ENCODE measurements at regions not wholly inside any gene's neighbourhood (a gene's known extent, or its start where the extent isn't known, plus 50 kb on each side); places are given as distances from the start of the nearest gene placed in this dataset.

DNA sequence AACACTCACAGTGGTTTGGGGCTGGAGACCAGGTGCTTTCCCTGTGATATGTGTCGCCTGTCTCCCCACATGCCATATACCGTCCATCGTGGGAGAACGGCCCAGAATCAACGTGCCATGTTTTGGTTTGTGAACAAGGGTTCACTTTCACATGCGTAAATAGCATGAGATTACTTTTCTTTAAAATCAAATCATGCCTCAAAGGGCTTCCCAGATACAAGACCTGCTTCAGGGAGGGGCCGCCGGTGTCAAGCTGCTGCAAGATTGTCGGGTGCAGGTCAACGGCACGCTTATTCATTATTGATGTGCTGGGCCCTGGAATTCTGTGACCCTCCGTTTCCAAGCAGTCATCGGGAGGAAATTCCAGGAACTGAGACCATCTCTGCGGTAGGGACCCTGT is 145.2 kb upstream of the RTL1 start:
- DNase-seq, result no peak

DNA sequence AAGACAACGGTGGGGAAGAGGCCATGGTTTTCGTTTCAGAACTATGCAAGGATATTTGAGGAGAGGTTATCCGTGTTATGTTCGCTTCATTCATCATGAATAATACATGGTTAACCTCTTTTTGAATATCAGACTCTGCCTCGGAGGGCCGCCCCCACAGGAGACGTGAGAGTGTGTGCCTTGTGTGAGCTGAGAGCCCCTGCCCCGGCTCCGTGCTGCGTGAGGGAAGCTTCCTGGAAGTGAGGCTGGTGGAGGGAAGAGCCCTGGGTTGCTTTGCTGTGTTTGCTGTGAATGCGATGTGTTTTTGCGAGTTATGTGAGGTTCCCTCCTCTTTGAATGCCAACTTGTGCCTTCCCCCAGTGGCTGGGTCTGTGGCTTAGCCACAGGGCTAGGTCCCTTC is 146.0 kb upstream of the RTL1 start:
- no peak for DNase-seq

DNA sequence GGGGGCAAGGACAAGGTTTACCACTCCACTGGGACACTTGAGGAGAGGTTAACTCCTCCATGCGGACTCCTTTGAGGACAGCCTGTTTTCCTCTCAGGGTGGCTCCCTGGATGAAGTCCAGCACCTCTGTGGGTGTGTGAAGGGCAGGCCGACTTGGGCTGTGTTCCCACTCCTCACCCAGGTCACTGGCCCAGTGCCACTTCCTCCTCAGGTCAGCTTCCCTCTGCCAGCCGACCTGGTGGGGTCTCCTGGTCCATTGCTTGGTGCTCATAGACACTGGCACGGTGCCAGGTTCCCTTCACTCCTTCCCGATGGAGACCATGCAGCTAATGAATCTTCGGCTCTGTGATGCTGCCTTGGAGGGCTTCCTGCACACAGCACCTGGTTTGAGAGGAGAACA is 146.4 kb upstream of the RTL1 start:
- no peak for DNase-seq

DNA sequence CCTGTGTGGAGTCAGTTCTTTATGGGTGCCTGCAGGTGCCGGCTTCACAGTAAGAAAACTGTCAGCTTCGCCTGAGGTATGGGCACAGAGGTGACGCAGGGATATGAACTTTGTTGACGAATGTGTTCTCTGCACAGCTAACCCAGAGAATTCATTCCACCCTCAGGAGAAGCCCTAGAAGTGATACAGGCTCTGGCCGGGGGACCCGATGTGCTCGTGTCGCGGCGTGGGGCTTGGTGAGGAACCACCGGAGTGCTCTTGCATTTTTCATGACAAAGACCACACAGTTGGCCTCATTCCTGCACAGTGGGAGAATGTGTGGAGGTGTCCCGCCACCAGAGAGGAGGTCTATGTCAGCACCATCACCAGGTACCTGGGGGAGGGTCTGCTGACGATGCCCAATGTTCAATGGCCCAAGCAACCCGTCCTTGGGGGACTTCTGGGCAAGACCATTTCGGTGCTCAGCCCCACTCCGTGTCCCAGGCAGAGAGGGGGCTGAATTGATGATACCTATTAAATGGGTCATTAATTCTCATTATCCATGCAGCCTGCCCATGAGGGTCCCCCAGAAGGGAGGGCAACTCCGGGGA is 147.5 kb upstream of the RTL1 start:
- no peak for DNase-seq

DNA sequence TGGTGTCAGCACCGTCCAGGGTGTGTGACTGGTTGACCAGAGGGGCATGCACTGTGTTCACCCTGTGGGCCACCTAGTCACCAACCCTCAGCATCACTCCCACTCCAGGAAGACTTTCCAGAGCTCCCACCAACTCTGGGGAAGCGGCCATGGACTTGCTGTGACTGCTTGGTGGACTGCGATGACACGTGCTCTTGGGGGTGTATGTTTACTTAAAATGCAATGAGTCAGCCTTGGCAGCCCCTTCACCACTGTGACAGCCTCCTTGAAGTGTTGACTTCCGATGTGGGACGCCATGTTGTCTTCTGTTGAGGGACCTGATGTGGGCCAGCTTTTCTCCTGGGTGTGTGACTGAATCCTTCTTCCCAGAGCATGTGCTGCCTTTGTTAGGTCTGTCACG is 151.1 kb upstream of the RTL1 start:
- no peak for DNase-seq

DNA sequence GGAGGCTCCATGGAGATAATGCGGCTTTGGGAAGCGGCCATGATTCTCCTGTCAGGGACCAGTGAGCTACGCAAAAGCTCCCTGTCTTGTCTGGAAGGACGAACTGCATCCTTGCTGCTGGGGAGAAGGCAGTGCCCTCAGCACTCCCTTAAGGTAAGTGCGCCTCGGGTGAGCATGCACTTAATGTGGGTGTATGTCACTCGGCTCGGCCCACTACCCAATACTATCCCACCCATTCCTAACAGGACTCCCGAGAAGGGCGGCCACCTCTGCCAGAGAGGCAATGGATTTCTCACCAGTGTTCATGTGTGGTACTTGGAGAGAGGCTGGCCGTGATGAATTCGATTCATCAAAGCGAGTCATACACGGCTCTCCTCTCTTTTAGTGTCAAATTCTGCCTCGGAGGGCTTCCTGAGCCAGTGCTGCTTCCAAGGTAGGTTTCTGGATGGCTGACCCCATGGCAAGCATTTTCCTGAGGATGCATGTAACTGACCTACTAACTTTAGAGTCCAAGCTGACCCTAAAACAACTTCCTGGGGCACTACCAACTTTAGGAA is 151.7 kb upstream of the RTL1 start:
- no peak for DNase-seq

DNA sequence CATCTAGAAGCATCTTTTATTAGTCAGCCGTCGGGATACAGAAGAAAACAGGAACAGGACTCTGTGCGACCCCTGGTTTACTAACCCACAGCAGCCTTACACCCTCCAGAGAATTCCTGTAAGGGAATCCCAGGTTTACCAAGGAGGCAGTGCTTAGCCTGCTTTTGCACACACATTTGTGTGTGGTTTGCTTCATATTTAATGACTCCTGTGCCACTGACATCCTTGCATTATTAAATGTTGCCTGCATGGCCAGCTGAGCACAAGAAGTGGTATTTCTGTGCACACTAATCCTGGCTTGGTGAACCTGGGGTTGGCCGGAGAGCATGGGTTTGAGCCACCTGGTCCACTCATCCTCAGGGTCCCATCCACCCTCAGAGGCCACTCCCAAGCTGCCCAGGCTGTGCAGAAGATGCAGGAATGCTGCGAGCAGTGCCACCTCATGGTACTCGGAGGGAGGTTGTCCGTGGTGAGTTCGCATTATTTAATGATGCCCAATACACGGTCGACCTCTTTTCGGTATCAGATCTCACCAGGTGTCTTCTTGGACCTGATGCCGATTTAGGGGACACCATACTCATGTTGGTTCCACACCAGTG is 152.4 kb upstream of the RTL1 start:
- no peak for DNase-seq

DNA sequence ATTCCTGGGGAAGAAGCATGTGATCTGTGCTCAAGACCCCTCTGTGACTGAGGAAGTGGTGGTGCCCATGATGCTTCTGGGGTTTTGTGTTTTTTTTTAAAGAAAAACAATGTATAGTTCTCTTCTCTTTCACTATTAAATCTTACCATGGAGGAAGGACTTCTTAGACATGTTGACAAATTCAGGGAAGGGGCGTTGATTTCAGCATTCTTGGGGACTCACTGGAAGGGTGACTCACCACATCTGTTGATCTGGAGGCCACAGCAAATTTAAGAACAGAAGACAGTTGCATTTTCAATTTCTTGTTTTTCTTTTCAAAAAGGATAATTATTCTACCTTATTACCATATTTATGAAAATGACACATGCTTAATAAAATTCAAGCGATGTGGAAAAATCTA is 152.9 kb upstream of the RTL1 start:
- DNase-seq, result no peak

DNA sequence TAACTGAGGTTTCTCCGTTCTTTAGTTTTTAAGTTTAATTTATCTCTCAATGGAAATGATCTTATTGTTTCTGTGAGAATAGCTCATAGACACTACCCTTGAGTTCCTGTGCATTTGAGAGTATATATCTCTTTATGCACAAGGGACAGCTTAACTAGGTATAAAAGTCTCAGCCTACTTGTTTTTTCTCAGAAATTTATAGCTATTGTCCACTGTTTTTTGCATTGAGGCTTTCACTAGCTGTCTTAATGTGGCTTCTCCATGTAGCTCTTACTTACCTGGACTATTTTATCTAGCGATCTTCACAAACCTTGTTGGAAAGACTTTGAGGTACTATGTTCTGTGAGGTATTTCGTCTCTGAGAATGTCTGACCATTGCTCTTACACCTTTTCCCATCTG is 153.9 kb upstream of the RTL1 start:
- no peak for DNase-seq

DNA sequence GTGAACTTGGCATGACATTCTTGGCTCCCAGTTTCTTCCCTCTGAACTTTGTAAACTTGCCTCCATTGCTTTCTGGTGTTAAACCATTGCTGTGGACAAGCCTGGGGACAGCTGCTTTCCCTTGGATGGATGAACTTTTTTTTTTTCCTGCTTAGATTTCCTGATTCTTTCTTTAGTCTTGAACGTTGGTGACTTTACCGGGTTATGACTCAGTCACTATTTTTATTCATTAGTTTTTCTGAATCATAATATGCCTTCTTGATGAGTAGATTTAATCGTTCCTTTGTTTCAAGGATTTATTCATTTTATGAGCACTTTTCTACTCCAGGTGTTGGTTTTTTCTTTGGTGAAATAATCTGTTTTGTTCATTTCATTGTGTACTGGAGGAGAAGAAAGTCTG is 155.0 kb upstream of the RTL1 start:
- no peak for DNase-seq

DNA sequence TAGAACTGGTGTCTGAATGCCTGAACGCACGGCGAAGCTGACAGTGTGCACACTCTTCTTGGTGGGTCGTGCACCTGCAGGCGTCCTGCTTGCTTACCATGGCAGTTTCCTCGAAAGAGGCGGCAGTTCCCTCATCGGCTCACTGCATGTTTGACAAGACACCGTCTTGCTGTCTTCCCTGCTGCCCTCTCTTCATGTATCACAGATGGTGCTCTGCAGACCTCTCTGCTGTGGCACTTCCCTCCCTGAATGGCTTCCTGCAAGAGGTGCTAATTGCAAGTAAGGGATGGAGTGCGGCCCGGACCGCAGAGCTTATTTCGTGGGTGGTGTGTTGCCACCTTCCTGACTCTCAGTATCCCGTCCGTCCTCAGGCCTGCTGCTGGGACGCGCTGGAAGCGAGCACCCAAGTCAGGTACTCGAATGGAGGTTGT is 156.7 kb upstream of the RTL1 start:
- no peak for DNase-seq

DNA sequence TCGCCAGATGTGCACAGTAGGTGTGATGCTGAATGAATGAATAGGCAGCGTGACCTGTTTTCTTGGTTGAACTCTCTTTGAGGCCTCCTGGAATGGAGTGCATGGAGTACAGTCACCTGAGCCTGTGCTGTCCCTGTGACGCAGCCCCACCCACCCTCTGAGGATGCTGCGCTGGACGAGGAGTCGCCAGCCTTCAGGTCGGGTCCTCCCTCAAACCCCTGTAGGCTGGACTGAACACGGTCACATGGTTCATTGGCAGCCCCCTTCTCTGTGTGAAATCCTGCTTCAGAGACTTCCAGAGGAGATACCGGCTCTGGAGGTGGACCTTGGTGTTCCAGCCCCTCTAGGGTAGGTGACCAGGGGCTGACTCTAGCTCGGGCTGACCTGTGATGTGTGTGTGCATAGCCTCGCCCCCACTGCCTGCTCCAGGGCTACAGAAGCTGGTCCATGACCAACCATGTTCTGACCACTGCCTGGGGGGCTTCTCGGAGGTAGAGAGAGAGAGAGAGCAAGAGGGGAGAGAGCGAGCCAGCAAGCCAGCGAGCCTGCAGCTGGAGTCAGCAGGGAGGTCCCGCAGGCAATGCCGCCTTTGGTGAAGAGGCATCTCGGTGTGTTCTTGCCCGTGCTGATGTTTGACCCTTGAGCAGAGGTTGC is 158.0 kb upstream of the RTL1 start:
- DNase-seq, result no peak

DNA sequence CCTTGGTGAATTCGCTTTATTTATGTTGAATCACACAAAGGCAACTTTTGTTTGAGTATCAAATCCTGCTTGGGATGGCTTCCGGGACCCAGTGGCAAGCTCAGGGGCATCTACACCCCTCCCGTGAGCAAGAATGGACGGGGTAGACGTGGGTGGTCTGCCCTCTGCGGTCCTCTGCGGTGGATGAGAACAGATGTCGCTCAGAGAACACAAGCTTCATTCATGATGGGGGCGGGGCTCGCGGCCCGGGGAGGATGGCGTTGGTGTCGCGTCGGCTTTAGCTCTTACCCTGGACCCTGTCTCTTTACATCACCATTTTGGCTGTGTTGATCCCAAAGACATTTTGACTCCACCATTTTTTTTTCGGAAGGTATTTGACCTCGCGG is 158.5 kb upstream of the RTL1 start:
- DNase-seq, result no peak

DNA sequence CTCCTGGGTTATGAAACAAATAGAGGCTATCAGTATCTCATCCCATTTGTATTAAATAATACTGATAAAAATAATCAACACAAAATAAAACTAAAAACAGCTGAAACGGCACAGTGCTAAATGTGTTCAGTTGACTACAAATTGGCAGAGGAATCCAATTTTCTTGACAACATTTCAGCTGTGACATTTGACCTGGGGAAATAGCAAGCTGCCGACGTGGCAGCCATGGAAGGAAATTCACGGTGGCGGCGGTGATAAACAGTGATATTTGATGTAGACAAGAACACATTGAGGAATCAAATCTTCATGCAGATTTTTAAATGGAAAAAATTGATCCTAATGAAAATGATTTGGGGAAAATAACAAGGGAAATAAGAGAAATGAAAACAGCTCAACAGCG is 159.1 kb upstream of the RTL1 start:
- DNase-seq, result no peak

DNA sequence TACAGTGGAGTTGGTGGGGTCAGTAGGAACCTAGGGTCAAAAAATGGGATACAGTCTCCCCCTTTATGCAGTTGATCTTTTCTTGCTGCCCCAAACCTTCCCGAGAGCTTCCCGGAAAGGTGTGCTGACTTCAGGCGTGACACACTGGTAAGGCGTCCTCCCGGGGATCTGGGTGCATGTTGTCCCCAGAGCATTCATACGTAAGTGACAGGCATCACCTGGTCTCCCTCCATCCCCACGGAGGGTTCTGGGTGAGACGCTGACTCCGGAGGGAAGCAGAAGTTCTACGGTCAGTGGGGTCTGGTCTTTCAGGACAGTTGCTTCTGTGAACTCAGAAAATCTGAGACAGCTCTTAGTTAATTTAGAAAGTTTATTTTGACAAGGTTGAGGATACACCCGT is 159.6 kb upstream of the RTL1 start:
- DNase-seq, result no peak

DNA sequence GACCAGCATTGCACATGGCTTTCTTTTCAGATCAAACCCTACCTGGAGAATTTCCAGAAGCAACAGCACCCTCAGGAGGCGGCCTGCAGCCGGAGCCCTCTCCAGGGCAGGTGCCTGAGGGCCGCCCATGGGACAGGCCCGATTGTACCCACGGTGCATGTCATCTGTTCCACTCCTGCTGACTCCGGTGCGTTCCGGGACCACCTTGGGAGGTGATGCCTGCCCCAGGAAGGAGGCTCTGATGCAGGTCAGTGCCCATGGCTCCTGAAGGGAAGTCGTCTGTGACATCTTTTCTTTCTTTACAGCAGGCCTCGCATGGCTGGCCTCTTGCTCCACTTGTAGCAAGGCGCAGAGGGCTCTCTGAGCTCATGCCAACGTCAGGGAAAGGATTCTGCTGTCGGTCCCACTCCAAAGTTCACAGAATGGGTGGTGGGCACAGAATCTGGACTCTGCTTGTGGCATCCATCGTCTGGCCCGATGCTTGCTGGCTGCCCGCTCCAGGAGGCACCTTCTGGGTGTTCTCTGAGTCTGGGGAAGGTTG is 160.7 kb upstream of the RTL1 start:
- DNase-seq, result no peak

DNA sequence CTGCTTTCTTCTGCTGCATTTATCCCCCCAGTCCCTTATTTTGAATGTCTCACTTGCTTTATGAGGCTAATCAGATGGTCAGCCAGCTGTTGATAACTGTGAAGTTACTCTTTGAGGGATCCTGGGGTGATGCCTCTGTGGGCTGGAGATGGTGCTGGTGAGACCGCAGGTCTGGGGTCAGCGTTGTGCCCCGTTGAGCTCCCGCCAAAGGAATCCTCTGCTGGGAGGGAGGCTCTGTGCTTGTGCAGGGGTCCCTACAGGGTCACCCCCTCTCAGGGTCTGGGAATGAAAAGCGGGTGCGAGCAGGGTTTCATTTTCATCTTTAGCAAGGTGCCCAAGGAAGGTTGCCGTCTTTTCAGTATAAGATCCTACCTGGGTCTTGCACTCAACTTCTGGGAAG is 161.2 kb upstream of the RTL1 start:
- DNase-seq, result no peak

DNA sequence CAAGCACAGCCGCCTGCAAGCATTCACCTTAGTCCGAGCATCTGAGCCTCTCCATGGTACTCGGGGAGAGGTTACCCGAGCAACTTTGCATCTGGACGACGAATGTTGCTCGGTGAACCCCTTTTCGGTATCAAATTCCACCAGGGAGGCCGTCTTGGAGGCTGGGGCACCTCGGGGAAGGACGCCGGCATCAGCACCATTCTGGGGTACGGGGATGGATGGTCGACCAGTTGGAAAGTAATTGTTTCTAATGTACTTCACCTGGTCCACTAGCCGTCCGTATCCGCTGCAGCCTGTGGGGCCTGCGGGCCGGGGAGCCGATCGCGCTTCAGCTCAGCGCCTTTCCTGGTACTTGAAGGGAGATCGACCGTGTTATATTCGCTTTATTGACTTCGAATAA is 161.7 kb upstream of the RTL1 start:
- no peak for DNase-seq

DNA sequence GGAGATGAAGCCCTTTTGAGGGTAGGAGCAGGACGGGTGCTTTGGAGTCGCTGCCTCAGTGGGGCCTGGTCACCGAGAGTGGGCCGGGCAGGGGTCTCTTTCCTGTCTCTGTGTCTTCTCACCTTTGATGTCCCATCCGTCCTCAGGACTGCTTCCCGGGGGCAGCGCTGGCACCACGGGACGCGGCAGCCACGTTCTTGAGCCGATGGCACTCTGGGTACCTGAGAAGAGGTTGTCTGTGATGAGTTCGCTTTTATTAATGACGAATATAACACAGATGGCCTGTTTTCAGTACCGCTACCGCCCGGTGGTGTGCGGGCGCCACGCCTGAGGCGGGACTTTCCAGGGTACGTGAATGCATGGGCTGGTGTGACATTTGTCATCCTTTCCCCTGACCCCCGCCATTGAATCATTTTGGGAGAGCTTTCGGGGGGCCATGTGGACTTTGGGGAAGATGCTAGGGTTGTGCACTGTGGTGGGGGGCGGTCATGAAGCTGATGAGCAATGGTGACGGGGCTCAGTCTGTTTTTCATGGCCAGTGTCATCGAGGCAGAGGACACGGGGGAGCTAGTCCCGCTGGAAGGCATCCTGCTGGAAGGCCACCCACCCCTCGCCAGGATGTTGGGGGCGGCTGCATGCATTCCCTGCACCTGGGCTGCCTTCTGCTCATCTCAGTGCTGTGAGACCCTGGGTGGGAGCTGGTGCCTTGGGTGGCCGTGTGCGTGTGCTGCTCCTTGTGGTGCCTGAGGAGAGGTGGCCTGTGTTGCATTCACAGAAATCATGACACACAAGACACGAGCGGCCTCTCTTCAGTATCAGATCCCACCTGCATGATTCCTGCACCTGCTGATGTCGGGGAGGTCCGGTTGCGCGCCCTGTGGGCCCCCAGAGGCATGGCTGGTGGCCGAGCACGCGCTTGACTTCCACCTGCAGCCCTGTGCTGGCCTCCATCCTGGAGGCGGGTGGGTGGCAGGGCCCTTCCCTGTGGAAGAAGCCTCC is 162.5 kb upstream of the RTL1 start:
- no peak for DNase-seq

DNA sequence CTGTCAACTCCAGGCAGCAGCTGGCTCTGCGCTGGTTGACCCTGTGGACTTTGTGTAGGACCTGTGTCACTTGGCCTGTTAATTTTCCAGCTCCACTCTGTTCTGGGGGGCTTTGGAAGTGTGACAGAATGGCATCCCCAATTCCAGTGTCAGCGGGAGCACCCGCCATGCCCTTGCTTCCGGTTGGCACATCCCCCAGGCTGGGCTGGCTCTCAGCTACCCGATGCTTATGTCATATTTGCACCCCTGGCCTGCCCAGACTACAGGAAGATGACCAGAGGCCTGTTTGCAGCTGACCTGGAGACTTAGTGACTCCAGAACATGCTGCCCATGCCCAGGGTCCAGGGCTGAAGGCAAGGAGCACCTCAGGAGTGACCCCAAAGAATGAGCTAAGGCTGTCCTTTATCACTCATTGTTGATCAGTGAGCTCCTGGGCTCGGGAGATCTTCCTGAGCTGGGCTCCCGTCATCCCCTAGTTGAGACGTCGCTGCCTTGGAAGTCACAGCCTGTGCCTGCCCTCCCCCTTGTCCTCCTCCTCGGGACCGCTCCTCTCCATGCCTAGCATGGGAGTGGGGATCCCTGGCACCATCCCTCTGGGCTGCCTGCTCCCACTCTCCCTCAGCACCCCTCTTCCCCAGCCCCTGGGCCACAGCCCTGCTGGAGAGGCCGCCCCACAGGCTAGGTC is 163.4 kb upstream of the RTL1 start:
- DNase-seq, result no peak

DNA sequence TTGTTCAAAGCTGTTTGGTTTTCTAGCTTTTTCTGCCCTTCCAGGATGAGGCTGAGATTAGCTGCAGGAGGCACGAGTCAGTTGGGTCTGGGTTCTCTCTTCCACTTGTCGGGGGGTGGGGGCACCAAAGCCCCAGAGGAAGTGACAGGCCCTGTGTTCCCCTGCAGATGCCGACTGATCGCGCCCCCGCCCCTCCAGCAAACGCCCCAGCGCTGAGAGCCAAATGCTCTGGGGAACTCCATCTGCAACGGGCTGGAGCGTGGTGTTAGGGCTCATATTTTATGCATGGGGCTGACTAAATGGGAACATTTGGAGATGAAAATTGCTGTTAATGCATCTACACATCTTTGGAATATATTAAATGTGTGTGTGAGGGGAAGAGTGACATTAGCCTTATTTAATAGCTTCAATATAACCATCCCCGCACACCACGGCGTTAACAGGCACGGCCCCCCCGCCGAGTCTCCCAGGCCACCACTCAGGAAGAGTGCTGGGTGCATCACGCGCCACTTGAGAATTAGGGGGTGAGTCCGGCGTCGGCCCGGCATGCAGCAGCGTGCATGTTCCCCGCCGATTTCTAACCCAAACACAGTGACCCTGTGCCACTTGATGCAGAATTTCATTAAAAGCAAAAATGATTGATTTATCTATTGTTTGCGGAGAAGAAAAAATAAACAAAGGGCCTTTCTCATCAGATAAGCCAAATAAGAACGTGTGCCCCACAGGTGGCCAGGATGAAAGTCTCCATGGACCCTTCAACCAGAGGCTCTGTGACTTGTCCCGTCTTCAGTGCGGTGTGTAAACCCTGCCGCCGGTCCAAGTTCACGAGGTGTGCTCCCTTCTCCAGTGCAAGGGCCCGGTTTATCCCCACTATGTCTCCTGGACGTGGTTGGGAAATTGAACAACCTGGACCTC is 165.0 kb upstream of the RTL1 start:
- no peak for DNase-seq

DNA sequence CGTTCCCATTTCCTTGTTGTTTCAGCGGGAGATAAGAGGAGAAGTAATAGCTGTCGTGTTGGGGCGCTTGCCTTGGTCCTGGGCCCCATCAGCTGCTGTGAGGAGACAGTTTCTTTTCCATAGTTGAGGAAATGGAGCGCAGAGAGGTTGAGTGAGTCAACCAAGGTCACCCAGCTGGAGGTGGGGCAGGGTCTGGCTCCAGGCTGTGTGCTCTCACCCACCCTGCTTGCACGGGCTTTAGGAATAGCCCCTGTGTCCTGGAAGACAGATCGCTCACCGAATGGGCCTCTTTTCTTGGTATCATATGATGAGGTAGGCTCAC is 165.7 kb upstream of the RTL1 start:
- DNase-seq, result no peak

All from NCI-H2227 treated with DMSO at 0.1 percent for 48 hours (cell line).